Glutamatergic neuron (in vitro differentiated cells): ENCODE measurements at regions not wholly inside any gene's neighbourhood (a gene's known extent, or its start where the extent isn't known, plus 50 kb on each side); places are given as distances from the start of the nearest gene placed in this dataset.

Experiments used
- DNase-seq: peaks from one replicate; pipeline ENCODE4 v3.0.0; 2022
- H3K27ac Mint-ChIP-seq: one replicate; pipeline ENCODE4 v1.8.0; 2020; ENCODE audit warnings: mild to moderate bottlenecking, mixed read lengths, inconsistent platforms; ENCODE audit not compliant: unreplicated experiment
- H3K27me3 Mint-ChIP-seq: one replicate; pipeline ENCODE4 v1.8.0; 2020; ENCODE audit warnings: mild to moderate bottlenecking, moderate library complexity, mixed read lengths, inconsistent platforms; ENCODE audit not compliant: unreplicated experiment
- H3K36me3 Mint-ChIP-seq: one replicate; pipeline ENCODE4 v1.8.0; 2020; ENCODE audit warnings: mild to moderate bottlenecking, mixed read lengths, inconsistent platforms; ENCODE audit not compliant: unreplicated experiment
- H3K4me1 Mint-ChIP-seq: one replicate; pipeline ENCODE4 v1.8.0; 2020; ENCODE audit warnings: mild to moderate bottlenecking, low read depth, mixed read lengths, inconsistent platforms; ENCODE audit not compliant: unreplicated experiment
- H3K4me3 Mint-ChIP-seq: one replicate; pipeline ENCODE4 v1.8.0; 2020; ENCODE audit warnings: mild to moderate bottlenecking, mixed read lengths, inconsistent platforms; ENCODE audit not compliant: unreplicated experiment
- H3K9me3 Mint-ChIP-seq: one replicate; pipeline ENCODE4 v1.8.0; 2020; ENCODE audit warnings: mild to moderate bottlenecking, moderate library complexity, mixed read lengths, inconsistent platforms; ENCODE audit not compliant: unreplicated experiment
- TF ChIP-seq, protein P1 (sequence below): fragments of 200-600 bp; sonication (generic); IDR thresholded peaks from one replicate; pipeline ENCODE4 v1.5.0; 2021; ENCODE audit not compliant: partially characterized antibody, unreplicated experiment

GRCh38 chr6:84333842-84334241 lies 106.4 kb upstream of the CEP162 start:
- TF ChIP-seq, protein P1, sequence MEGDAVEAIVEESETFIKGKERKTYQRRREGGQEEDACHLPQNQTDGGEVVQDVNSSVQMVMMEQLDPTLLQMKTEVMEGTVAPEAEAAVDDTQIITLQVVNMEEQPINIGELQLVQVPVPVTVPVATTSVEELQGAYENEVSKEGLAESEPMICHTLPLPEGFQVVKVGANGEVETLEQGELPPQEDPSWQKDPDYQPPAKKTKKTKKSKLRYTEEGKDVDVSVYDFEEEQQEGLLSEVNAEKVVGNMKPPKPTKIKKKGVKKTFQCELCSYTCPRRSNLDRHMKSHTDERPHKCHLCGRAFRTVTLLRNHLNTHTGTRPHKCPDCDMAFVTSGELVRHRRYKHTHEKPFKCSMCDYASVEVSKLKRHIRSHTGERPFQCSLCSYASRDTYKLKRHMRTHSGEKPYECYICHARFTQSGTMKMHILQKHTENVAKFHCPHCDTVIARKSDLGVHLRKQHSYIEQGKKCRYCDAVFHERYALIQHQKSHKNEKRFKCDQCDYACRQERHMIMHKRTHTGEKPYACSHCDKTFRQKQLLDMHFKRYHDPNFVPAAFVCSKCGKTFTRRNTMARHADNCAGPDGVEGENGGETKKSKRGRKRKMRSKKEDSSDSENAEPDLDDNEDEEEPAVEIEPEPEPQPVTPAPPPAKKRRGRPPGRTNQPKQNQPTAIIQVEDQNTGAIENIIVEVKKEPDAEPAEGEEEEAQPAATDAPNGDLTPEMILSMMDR: no peak
- H3K9me3 Mint-ChIP-seq: peaks cover 2% of the 10 kb centered on the region
- no peak for DNase-seq
- no peaks in the 10 kb centered on the region for H3K4me1 Mint-ChIP-seq
- no peak overlapping the region for H3K27ac Mint-ChIP-seq
- H3K4me3 Mint-ChIP-seq: no peak overlapping the region
- H3K36me3 Mint-ChIP-seq: peaks cover 7% of the 10 kb centered on the region
- H3K27me3 Mint-ChIP-seq: no peaks in the 10 kb centered on the region

GRCh38 chr6:84332139-84333034 lies 104.9 kb upstream of the CEP162 start:
- Mint-ChIP-seq H3K27me3 (no peaks in the 10 kb centered on the region), H3K9me3 (peaks cover 2% of the 10 kb centered on the region), H3K27ac (no peak overlapping the region), H3K36me3 (peaks cover 7% of the 10 kb centered on the region), H3K4me1 (no peaks in the 10 kb centered on the region), H3K4me3 (no peak overlapping the region)
- DNase-seq: no peak
- TF ChIP-seq, protein P1: no peak

GRCh38 chr6:84330325-84330724 lies 102.9 kb upstream of the CEP162 start:
- no peaks in the 10 kb centered on the region for H3K36me3 Mint-ChIP-seq
- H3K4me3 Mint-ChIP-seq: no peak overlapping the region
- no peaks in the 10 kb centered on the region for H3K27me3 Mint-ChIP-seq
- no peak for DNase-seq
- TF ChIP-seq, protein P1: no peak
- H3K27ac Mint-ChIP-seq: no peak overlapping the region
- H3K4me1 Mint-ChIP-seq: no peaks in the 10 kb centered on the region
- H3K9me3 Mint-ChIP-seq: no peaks in the 10 kb centered on the region

DNA sequence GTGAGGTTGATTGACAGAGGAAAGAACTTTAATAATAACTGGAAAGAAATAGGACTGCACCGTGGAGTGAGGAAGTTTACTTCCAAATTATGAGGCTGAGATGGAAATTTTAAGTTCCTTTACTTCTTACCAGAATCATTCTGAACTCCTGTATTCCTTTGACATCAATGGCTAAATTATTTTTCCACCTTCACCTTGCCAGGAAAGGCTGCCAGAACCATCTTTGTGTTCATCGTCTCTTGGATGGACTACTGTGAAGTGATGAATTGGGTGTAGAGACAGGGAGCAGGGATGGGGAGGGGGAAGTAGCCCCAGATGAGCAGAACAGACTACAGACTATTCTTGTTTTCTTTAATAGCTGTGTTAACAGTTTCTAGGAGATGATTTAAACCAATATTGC lies 102.1 kb upstream of the CEP162 start:
- no peak for DNase-seq
- Mint-ChIP-seq H3K27ac (no peak overlapping the region), H3K4me3 (no peak overlapping the region), H3K27me3 (no peaks in the 10 kb centered on the region), H3K4me1 (no peaks in the 10 kb centered on the region), H3K9me3 (no peaks in the 10 kb centered on the region), H3K36me3 (no peaks in the 10 kb centered on the region)
- TF ChIP-seq, protein P1: no peak

GRCh38 chr6:84329077-84329476 lies 101.6 kb upstream of the CEP162 start:
- TF ChIP-seq, protein P1: no peak
- Mint-ChIP-seq H3K36me3 (no peaks in the 10 kb centered on the region), H3K4me3 (no peak overlapping the region), H3K9me3 (no peaks in the 10 kb centered on the region), H3K27ac (no peak overlapping the region), H3K27me3 (no peaks in the 10 kb centered on the region), H3K4me1 (no peaks in the 10 kb centered on the region)
- DNase-seq: no peak
